ENCODE measurements at regions not wholly inside any gene's neighbourhood (a gene's known extent, or its start where the extent isn't known, plus 50 kb on each side); places are given as distances from the start of the nearest gene placed in this dataset.

- Histone ChIP-seq H3K4me1 (no peaks in the 10 kb centered on the region), H3K36me3 (no peaks in the 10 kb centered on the region), H3K9me3 (no peaks in the 10 kb centered on the region), H3K27ac (no peak overlapping the region), H3K4me3 (no peak overlapping the region), H3K27me3 (no peaks in the 10 kb centered on the region)
- WGBS (ENCODE audit: insufficient coverage, low coverage, low lambda C conversion rate, missing lambda C conversion rate) = 65% methylated on average over 4 of the region's 4 CpGs
- intact Hi-C loops (cut with DNase I) = no loop called here
- DNase-seq (no peak), ATAC-seq (no peak)
- TF ChIP-seq POLR2A (IDR thresholded peaks at IDR 0.05) = no peak
- TF ChIP-seq, protein P1, sequence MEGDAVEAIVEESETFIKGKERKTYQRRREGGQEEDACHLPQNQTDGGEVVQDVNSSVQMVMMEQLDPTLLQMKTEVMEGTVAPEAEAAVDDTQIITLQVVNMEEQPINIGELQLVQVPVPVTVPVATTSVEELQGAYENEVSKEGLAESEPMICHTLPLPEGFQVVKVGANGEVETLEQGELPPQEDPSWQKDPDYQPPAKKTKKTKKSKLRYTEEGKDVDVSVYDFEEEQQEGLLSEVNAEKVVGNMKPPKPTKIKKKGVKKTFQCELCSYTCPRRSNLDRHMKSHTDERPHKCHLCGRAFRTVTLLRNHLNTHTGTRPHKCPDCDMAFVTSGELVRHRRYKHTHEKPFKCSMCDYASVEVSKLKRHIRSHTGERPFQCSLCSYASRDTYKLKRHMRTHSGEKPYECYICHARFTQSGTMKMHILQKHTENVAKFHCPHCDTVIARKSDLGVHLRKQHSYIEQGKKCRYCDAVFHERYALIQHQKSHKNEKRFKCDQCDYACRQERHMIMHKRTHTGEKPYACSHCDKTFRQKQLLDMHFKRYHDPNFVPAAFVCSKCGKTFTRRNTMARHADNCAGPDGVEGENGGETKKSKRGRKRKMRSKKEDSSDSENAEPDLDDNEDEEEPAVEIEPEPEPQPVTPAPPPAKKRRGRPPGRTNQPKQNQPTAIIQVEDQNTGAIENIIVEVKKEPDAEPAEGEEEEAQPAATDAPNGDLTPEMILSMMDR (IDR thresholded peaks at IDR 0.05) = no peak
Measured at GRCh38 chr7:25770235-25770634, 381.8 kb upstream of the NFE2L3 start.

DNA sequence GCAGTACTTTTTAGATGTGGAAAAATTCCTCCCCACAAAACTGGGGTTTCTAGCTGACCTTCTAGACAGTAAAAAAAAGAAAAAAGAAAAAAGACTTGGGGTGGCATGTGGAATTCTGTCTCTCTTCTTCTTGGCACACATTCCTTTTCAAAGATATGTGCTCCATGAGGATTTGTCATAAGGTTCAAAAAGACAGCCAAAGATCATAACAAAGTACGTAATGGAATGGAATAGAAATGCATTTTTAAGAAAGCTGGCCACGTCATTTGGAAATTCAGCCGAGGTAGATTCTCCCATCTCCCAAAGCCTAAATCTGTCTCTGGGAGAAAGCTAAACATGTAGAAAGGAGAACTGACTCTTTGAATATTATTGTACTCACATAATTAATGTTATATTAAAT is 381.3 kb upstream of the NFE2L3 start:
- WGBS (ENCODE audit: insufficient coverage, low coverage, low lambda C conversion rate, missing lambda C conversion rate) = 68% methylated on average over 3 of the region's 3 CpGs
- Histone ChIP-seq H3K27me3 (no peaks in the 10 kb centered on the region), H3K27ac (no peak overlapping the region), H3K4me1 (no peaks in the 10 kb centered on the region), H3K4me3 (no peak overlapping the region), H3K36me3 (no peaks in the 10 kb centered on the region), H3K9me3 (no peaks in the 10 kb centered on the region)
- DNase-seq (no peak), ATAC-seq (no peak)
- intact Hi-C loops (cut with DNase I) = no loop called here
- TF ChIP-seq, protein P1 (IDR thresholded peaks at IDR 0.05) = no peak
- no peak for TF ChIP-seq POLR2A (IDR thresholded peaks at IDR 0.05)

DNA sequence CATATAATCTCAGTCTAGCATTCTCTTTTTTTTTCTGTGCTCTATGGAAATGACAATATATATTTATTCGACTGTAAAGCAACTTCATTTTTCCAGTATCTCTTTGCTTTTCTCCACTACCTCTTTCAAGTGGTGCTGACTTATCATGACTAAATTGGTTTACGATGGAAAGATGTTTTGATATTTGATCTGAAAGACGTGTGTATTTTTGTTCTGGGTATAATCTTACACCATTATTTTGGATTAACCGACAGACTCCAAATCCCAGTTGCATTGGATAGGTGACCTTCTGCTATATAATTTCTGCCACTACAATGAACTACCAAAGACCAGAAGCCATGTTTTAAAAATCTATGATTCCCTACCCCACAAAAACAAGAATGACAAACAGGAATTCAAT is 380.5 kb upstream of the NFE2L3 start:
- TF ChIP-seq, protein P1 (IDR thresholded peaks at IDR 0.05) = no peak
- no peak for TF ChIP-seq POLR2A (IDR thresholded peaks at IDR 0.05)
- Histone ChIP-seq H3K4me3 (no peak overlapping the region), H3K27me3 (no peaks in the 10 kb centered on the region), H3K27ac (no peak overlapping the region), H3K9me3 (no peaks in the 10 kb centered on the region), H3K4me1 (no peaks in the 10 kb centered on the region), H3K36me3 (no peaks in the 10 kb centered on the region)
- 61% methylated on average over 4 of the region's 4 CpGs for WGBS (ENCODE audit: insufficient coverage, low coverage, low lambda C conversion rate, missing lambda C conversion rate)
- DNase-seq (no peak), ATAC-seq (no peak)
- intact Hi-C loops (cut with DNase I) = no loop called here

- Histone ChIP-seq H3K4me1 (no peaks in the 10 kb centered on the region), H3K36me3 (no peaks in the 10 kb centered on the region)
- 84% methylated on average over 4 of the region's 4 CpGs for WGBS (ENCODE audit: insufficient coverage, low coverage, low lambda C conversion rate, missing lambda C conversion rate)
Measured at GRCh38 chr7:25772802-25773201, 379.2 kb upstream of the NFE2L3 start.

More at GRCh38 chr7:25772802-25773201, 379.2 kb upstream of the NFE2L3 start:
- TF ChIP-seq, protein P1 (IDR thresholded peaks at IDR 0.05) = no peak
- no peak for TF ChIP-seq POLR2A (IDR thresholded peaks at IDR 0.05)
- Histone ChIP-seq H3K27ac (no peak overlapping the region), H3K27me3 (no peaks in the 10 kb centered on the region), H3K9me3 (no peaks in the 10 kb centered on the region), H3K4me3 (no peak overlapping the region)
- intact Hi-C loops (cut with DNase I) = no loop called here
- DNase-seq = no peak
- no peak for ATAC-seq
